ENCODE measurements at regions not wholly inside any gene's neighbourhood (a gene's known extent, or its start where the extent isn't known, plus 50 kb on each side); places are given as distances from the start of the nearest gene placed in this dataset.
"Not testable (repeated sequence)": the region's sequence is repeated elsewhere in the genome, so short reads cannot be mapped to it uniquely, and the experiment has no call there.

GRCh38 chr3:34464646-34465045 is 666.2 kb downstream of the PDCD6IP start:
- H3K4me1 Mint-ChIP-seq (ENCODE audit: low read depth): no peaks in the 10 kb centered on the region
- no peak for DNase-seq (ENCODE audit: low spot score)
- H3K4me3 Mint-ChIP-seq: no peak overlapping the region
- no peak overlapping the region for H3K27ac Mint-ChIP-seq
- H3K36me3 Mint-ChIP-seq (ENCODE audit: low read depth): no peaks in the 10 kb centered on the region
- H3K27me3 Mint-ChIP-seq (ENCODE audit: insufficient read depth): no peaks in the 10 kb centered on the region
- peaks cover 11% of the 10 kb centered on the region for H3K9me3 Mint-ChIP-seq
- intact Hi-C loops (cut with micrococcal nuclease): no loop called here

DNA sequence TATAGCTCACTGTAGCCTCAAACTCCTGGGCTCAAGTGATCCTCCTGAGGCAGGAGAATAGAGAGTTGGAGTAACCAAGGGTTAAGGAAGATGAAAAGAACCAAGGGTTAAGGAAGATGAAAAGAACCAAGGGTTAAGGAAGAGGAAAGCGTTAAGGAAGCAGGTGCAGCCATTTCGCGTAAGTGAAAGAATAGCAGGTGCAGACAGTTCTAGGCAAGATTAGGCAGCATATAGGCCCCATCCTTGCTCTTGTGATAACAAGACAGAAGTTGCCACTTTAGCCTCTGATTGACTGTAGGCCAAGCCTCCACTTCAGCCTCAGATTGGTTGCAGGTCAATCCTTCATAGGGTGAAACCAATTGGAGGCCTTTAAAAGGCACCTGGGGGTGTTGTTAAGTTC is 677.4 kb downstream of the PDCD6IP start:
- intact Hi-C loops (cut with micrococcal nuclease): no loop called here
- H3K27me3 Mint-ChIP-seq (ENCODE audit: insufficient read depth): no peaks in the 10 kb centered on the region
- H3K4me3 Mint-ChIP-seq: no peak overlapping the region
- no peaks in the 10 kb centered on the region for H3K36me3 Mint-ChIP-seq (ENCODE audit: low read depth)
- H3K9me3 Mint-ChIP-seq: peaks cover 13% of the 10 kb centered on the region
- no peak overlapping the region for H3K27ac Mint-ChIP-seq
- DNase-seq (ENCODE audit: low spot score): no peak
- H3K4me1 Mint-ChIP-seq (ENCODE audit: low read depth): no peaks in the 10 kb centered on the region

- Mint-ChIP-seq H3K36me3 (ENCODE audit: low read depth) (no peaks in the 10 kb centered on the region), H3K9me3 (no peaks in the 10 kb centered on the region), H3K27me3 (ENCODE audit: insufficient read depth) (no peaks in the 10 kb centered on the region), H3K27ac (no peak overlapping the region), H3K4me1 (ENCODE audit: low read depth) (no peaks in the 10 kb centered on the region), H3K4me3 (no peak overlapping the region)
- intact Hi-C loops (cut with micrococcal nuclease): no loop called here
- no peak for DNase-seq (ENCODE audit: low spot score)
Observed at GRCh38 chr3:34483311-34483887, 685.0 kb downstream of the PDCD6IP start.

DNA sequence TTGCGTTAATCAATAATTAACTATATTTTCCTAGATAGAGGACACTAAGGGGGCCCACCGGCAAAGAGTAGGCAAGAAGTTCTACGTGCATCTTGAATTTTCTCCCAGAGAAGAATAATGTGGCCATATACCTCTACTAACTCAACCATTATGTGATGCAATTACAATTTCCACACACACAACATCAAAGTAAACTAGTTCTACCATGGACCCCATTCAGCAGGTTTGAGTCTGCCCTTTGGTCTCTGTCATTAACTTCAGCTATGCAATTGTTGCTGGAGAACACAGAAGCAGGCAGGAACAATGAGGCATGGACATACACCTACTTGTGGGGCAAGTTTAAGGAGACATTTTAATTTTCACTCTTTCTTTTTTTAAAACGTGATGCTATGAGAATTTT is 705.9 kb downstream of the PDCD6IP start:
- no peak overlapping the region for H3K4me3 Mint-ChIP-seq
- no peak for DNase-seq (ENCODE audit: low spot score)
- H3K27me3 Mint-ChIP-seq (ENCODE audit: insufficient read depth): no peaks in the 10 kb centered on the region
- H3K27ac Mint-ChIP-seq: no peak overlapping the region
- H3K4me1 Mint-ChIP-seq (ENCODE audit: low read depth): no peaks in the 10 kb centered on the region
- intact Hi-C loops (cut with micrococcal nuclease): no loop called here
- H3K9me3 Mint-ChIP-seq: no peaks in the 10 kb centered on the region
- no peaks in the 10 kb centered on the region for H3K36me3 Mint-ChIP-seq (ENCODE audit: low read depth)

DNA sequence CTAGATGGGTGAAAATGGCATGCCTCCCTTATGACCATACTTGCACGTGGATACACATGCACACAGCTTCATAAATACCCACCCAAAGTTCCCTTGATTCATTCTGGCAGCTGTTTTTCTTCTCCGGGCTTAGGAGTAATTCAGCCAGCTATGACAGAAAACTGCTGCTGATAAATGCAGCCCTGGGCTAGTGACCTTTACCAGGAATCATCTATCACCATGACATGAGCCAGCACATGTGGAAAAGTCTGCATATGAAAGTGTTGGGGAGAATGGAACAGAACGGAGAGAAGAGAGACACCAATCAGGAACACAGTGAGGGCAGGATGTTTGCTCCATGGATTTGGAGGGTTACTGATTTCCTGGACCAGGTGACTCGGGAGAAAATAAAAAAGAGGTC is 706.3 kb downstream of the PDCD6IP start:
- Mint-ChIP-seq H3K4me3 (no peak overlapping the region), H3K36me3 (ENCODE audit: low read depth) (no peaks in the 10 kb centered on the region), H3K9me3 (no peaks in the 10 kb centered on the region), H3K27me3 (ENCODE audit: insufficient read depth) (no peaks in the 10 kb centered on the region), H3K27ac (no peak overlapping the region), H3K4me1 (ENCODE audit: low read depth) (no peaks in the 10 kb centered on the region)
- intact Hi-C loops (cut with micrococcal nuclease): no loop called here
- DNase-seq (ENCODE audit: low spot score): no peak

GRCh38 chr3:34508732-34509131 is 710.3 kb downstream of the PDCD6IP start:
- H3K4me3 Mint-ChIP-seq: no peak overlapping the region
- H3K27me3 Mint-ChIP-seq (ENCODE audit: insufficient read depth): no peaks in the 10 kb centered on the region
- no peaks in the 10 kb centered on the region for H3K36me3 Mint-ChIP-seq (ENCODE audit: low read depth)
- DNase-seq (ENCODE audit: low spot score): no peak
- no peak overlapping the region for H3K27ac Mint-ChIP-seq
- H3K4me1 Mint-ChIP-seq (ENCODE audit: low read depth): no peaks in the 10 kb centered on the region
- intact Hi-C loops (cut with micrococcal nuclease): no loop called here
- H3K9me3 Mint-ChIP-seq: no peaks in the 10 kb centered on the region

GRCh38 chr3:34511891-34512290 is 713.5 kb downstream of the PDCD6IP start:
- Mint-ChIP-seq H3K9me3 (no peaks in the 10 kb centered on the region), H3K4me3 (no peak overlapping the region), H3K36me3 (ENCODE audit: low read depth) (no peaks in the 10 kb centered on the region), H3K4me1 (ENCODE audit: low read depth) (no peaks in the 10 kb centered on the region), H3K27ac (no peak overlapping the region), H3K27me3 (ENCODE audit: insufficient read depth) (no peaks in the 10 kb centered on the region)
- intact Hi-C loops (cut with micrococcal nuclease): no loop called here
- DNase-seq (ENCODE audit: low spot score): no peak

DNA sequence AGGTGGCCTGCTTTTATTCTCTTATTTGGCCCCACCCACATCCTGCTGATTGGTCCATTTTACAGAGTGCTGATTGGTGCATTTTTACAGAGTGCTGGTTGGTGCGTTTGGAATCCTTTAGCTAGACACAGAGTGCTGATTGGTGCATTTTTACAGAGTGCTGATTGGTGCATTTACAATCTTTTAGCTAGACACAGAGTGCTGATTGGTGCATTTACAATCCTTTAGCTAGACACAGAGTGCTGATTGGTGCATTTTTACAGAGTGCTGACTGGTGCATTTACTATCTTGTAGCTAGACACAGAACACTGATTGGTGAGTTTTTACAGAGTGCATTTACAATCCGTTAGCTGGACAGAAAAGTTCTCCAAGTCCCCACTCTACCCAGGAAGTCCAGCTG is 720.6 kb downstream of the PDCD6IP start:
- H3K36me3 Mint-ChIP-seq (ENCODE audit: low read depth); H3K4me3 Mint-ChIP-seq; H3K4me1 Mint-ChIP-seq (ENCODE audit: low read depth); intact Hi-C loops (cut with micrococcal nuclease); H3K27me3 Mint-ChIP-seq (ENCODE audit: insufficient read depth); DNase-seq (ENCODE audit: low spot score); H3K27ac Mint-ChIP-seq: not testable (repeated sequence)
- peaks cover 13% of the 10 kb centered on the region for H3K9me3 Mint-ChIP-seq

GRCh38 chr3:34531156-34531555 is 732.7 kb downstream of the PDCD6IP start:
- Mint-ChIP-seq H3K4me1 (ENCODE audit: low read depth) (no peaks in the 10 kb centered on the region), H3K4me3 (no peak overlapping the region), H3K27ac (no peak overlapping the region), H3K36me3 (ENCODE audit: low read depth) (no peaks in the 10 kb centered on the region), H3K27me3 (ENCODE audit: insufficient read depth) (no peaks in the 10 kb centered on the region), H3K9me3 (no peaks in the 10 kb centered on the region)
- DNase-seq (ENCODE audit: low spot score): no peak
- intact Hi-C loops (cut with micrococcal nuclease): no loop called here

DNA sequence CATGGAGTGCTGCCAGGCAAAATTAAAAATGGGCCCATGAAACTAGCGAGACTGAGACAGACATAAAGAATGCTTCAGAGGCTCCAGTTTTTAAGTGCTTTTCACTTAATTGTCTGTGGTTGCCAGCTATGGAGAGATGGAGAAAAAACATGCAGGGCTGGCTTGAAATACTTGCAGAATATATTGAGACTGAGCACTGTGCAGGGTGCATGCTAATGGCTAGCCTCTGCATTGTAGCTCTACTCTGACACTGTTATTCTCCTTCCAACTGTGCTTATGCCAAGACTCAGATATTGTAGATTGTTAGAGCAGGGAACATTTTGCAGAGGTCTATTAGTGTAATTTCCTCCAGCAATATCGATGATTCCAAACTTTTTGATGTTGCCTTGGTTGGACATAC is 735.0 kb downstream of the PDCD6IP start:
- no peak for DNase-seq (ENCODE audit: low spot score)
- Mint-ChIP-seq H3K9me3 (no peaks in the 10 kb centered on the region), H3K4me1 (ENCODE audit: low read depth) (no peaks in the 10 kb centered on the region), H3K4me3 (no peak overlapping the region), H3K27me3 (ENCODE audit: insufficient read depth) (no peaks in the 10 kb centered on the region), H3K27ac (no peak overlapping the region), H3K36me3 (ENCODE audit: low read depth) (no peaks in the 10 kb centered on the region)
- intact Hi-C loops (cut with micrococcal nuclease): no loop called here

DNA sequence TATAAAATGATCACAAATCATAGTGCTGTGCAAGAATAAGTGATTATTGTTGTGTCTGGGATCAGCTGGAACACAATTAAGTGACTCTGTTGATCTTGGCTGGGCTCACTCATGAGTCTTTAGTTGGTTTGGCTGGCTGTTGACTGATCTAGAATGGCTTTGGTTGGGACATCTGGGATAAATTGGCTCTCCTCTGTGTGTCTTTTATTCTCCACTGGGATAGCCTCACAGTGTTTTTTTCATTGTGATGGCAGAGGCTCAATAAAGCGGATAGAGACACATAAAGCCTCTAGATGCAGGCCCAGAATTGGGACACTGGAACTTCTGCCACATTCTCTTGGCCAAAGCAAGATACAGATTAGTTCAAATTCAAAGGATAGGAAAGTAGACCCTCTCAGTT is 735.6 kb downstream of the PDCD6IP start:
- no peak for DNase-seq (ENCODE audit: low spot score)
- Mint-ChIP-seq H3K4me3 (no peak overlapping the region), H3K36me3 (ENCODE audit: low read depth) (no peaks in the 10 kb centered on the region), H3K27ac (no peak overlapping the region), H3K9me3 (no peaks in the 10 kb centered on the region), H3K27me3 (ENCODE audit: insufficient read depth) (no peaks in the 10 kb centered on the region), H3K4me1 (ENCODE audit: low read depth) (no peaks in the 10 kb centered on the region)
- intact Hi-C loops (cut with micrococcal nuclease): no loop called here

DNA sequence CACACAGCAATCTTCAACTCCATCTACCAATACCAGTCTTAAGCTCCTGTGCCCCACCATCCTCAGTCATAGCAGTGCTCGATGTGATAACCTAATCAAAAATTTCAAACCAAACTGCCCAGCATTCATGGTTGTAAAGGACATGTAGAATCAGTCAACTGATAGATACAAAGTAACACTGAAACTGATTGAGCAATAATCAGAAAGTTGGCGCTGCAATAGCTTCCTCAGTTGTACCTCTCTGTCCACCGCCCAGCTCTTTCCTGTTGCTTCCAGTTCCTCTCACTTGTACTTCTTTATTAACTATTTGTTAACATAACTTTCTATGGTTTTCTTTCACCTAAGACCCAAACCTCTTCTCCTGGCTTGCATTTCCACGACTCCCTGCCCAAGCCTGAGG is 745.7 kb downstream of the PDCD6IP start:
- Mint-ChIP-seq H3K27me3 (ENCODE audit: insufficient read depth) (no peaks in the 10 kb centered on the region), H3K36me3 (ENCODE audit: low read depth) (no peaks in the 10 kb centered on the region), H3K9me3 (no peaks in the 10 kb centered on the region), H3K27ac (no peak overlapping the region), H3K4me1 (ENCODE audit: low read depth) (no peaks in the 10 kb centered on the region), H3K4me3 (no peak overlapping the region)
- no peak for DNase-seq (ENCODE audit: low spot score)
- intact Hi-C loops (cut with micrococcal nuclease): no loop called here

DNA sequence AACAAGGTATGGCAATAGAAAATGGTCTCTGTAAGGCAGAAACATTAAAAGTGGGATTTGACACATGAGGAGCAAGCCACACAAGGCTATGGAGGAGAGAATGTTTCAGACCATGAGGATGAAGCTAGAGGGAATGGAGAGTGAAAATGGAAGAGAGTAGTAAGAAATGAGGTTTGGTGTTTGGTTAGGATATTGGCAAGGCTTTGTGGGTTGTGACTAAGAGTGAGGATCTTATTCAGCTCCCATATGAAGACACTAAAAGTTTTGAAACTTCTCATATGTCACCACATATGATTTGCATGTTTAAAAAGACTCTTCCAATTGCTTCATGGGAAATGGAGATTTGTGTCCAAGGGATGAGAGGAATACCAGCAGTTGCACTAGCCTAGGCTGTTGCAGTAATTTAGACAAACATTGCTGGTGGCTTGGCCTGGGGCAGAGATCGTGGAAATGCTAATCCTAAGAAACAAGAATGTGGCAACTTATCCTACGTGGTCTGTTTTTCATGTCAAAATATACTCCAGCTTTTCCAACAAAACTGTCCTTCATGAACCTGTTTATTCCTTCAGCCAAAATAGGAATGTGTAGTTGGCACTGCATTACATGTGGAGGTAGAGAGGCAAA is 749.0 kb downstream of the PDCD6IP start:
- H3K9me3 Mint-ChIP-seq: no peaks in the 10 kb centered on the region
- H3K4me3 Mint-ChIP-seq: no peak overlapping the region
- no peaks in the 10 kb centered on the region for H3K4me1 Mint-ChIP-seq (ENCODE audit: low read depth)
- intact Hi-C loops (cut with micrococcal nuclease): no loop called here
- H3K36me3 Mint-ChIP-seq (ENCODE audit: low read depth): no peaks in the 10 kb centered on the region
- H3K27me3 Mint-ChIP-seq (ENCODE audit: insufficient read depth): peaks cover 2% of the 10 kb centered on the region
- DNase-seq (ENCODE audit: low spot score): no peak
- H3K27ac Mint-ChIP-seq: no peak overlapping the region

DNA sequence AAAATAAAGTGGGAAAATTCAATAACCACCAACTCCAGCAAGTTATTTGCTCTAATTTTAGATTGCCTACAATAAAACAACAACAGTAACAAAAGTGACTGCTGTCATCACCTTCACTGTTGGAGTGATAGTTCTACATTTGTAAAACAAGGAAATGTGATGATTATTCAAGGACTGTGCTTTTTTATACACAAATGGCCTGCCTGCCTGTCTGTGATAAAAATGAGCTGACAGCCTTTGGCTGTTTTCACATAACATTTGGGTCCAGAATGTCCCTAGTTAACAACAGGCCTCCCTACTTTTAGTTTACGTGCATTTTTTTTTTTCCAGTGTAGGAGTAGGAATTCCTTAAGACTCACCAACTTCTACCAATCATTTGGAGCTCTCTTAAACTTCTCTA is 768.8 kb downstream of the PDCD6IP start:
- intact Hi-C loops (cut with micrococcal nuclease): no loop called here
- Mint-ChIP-seq H3K27ac (no peak overlapping the region), H3K4me3 (no peak overlapping the region), H3K4me1 (ENCODE audit: low read depth) (no peaks in the 10 kb centered on the region), H3K27me3 (ENCODE audit: insufficient read depth) (no peaks in the 10 kb centered on the region), H3K36me3 (ENCODE audit: low read depth) (no peaks in the 10 kb centered on the region), H3K9me3 (no peaks in the 10 kb centered on the region)
- DNase-seq (ENCODE audit: low spot score): no peak
